GM18517 (cell line): ENCODE measurements at regions not wholly inside any gene's neighbourhood (a gene's known extent, or its start where the extent isn't known, plus 50 kb on each side); places are given as distances from the start of the nearest gene placed in this dataset.
"Not testable (repeated sequence)": the region's sequence is repeated elsewhere in the genome, so short reads cannot be mapped to it uniquely, and the experiment has no call there.

Experiments
- ATAC-seq: cut with Tn5 transposase; IDR thresholded peaks from one replicate; pipeline ENCODE4 v1.9.1; 2021; ENCODE audit warnings: mild to moderate bottlenecking, moderate library complexity; ENCODE audit not compliant: unreplicated experiment

DNA sequence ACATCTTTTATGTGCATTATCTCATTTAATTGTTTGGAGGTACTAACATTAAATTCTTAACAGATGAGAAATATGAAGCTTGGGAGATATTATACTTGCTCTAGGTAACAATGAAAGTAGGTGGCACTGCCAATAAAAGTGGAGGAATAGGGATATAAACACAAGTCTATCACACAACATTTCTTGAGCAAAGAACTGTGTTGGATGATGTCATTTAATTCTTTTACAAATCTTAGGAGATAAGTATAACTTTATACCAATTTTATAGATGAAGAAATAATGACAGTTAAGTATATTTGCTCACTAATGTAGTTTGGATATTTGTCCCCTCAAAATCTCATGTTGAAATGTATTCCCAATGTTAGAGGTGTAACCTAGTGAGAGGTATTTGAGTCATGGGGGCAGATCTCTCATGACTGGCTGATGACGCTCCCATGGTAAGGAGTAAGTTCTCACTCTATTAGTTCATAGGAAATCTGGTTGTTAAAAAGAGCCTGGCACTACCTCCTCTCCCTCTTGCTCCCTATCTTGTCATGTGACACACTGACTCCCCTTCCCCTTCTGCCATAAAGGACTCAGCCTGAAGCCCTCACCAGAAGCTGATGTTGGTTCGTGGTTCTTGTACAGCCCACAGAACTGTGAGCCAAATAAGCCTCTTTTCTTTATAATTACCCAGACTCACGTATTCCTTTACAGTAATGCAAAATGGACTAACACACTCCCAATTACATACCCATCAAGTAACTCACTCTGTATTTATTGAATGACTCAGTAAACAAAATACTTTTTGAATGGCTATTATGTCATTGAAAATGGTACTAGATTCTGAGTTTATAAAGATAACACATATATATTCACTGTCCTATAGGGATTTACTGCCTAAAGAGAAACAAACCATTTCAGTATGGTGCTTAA, 146.8 kb upstream of the KITLG start:
- no peak for ATAC-seq

DNA sequence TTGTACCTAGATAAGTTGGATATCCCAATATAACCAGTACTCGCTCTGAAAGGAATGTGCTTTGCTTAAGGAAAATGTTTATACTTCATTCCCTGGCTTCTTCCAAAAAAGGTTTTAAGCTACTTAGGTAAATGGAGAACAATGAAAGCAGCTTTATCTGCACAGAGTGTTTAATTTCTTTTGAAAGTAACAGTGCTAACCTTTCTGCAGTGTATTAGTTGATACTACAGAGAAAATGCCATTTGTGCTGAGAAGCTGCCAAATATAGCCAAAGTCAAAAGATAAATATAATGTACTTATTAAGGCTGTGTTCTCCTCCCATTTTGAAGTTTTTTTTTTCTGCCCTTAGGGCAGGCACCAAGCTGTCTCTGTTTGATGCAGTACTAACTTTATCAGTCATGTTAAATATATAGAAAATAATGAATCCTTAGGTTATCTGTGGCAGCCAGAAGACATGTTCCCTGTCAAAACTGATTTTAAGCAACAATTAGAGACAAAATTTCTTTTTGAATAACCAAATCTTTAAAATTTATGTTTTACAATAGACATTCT, 145.4 kb upstream of the KITLG start:
- ATAC-seq, result no peak

DNA sequence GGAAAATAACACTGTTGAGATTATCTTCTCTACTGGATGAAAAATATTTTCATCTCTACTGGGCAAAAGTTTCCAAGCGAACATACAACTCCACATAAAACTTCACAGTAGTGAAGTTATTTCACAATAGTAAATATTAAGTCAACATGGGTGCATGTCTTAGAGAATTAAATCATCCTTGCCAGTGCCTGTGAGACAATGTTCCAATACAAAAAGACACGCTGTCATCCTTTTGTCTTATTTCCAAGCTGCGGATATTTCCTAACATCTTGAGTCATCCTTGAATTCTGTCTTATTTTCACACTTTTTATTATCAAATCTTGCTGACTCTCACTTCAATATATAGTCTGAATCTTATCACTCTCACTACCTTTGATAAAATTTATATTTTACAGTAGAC, 142.9 kb upstream of the KITLG start:
- ATAC-seq, result no peak

DNA sequence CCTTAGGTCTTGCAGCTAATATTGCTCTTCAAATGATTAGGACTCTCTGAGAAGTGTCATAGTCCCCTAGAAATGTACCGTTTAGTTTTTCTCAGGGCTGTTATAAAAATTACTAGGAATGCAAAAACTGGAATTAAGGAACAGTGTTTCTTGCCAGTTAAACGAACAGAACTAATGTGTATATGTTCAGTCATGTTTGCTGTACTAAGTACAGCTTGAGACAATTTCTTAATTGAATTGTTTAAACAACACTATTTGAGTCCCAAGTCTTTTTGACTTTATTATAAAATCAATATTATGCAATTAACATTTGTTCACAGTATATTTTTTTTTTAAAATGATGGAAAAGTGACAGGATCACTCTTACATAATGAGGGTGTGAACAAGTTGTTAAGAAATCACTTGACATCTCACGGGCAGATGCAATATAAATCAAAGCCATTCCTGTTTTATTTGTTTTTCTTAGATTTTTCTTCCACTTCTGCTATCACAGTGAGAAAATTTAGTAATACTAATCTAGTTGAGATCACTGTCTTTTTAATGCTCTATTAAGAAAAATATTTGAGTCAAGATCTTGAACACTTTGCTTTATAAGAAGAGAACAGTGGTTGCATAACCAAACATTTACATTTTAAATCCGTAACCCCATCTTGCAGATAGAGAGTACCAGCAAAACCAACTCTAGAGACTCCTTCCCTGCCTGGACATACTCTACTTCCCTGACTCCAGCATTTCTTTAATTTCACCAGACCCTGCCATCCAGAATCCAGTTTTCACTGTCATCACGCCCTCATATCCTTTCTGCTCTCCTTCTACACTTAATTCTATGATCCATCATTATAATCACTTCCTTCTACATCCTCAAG, 140.7 kb upstream of the KITLG start:
- ATAC-seq, result no peak

DNA sequence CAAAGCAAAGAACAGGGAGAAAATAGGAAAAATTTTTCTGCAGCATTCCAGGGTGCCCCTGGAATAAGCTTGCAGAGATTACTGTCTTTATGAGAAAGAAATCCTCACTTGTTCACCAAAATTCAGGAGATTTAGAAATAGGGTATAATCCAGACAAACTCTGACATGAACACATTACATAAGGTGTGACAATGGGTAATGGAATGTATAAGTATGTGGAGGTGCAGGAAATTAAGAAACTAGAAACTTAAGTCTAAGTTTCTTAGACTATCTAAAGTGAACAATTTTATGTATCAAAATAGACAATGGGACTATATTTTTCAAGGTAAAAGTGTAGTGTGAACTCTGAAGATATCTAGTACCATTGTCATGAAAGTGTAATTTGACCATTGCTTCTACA, 140.0 kb upstream of the KITLG start:
- ATAC-seq, result no peak

DNA sequence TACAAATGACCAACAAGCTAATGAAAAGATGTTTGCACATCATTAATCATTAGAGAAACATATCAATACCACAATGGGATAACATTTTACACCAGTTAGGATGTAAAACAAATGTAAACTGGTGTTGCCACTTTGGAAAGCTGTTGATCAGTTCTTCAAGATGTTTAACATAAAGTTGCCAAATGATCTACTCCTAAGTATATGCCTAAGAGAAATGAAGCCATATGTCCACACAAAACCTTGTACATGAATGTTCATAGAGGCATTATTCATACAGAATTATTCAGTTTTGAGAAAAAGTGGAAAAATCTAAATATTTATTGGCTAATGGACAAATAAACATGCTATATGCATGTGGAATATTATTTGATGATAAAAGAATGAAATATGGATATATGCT, 136.9 kb upstream of the KITLG start:
- ATAC-seq, result no peak

DNA sequence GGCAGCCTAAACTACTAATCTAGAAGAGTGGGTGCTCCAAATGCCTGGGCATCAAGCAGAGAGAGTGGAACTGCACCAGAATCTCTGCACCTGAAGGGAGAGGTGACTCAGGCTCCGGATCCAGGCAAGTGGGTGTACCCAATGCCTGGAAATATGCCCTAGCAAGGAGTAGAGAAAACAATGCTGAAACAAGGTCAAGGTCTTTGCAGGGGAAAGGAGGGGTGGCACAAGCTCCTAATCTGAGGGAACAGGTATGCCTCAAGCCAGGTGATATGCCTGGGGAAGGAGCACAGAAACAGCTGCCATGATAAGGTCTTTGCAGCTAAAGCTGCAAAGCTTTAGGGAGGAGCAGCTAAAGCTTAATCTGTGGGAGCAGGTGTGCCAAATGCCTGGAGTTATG, 136.0 kb upstream of the KITLG start:
- ATAC-seq, result no peak

DNA sequence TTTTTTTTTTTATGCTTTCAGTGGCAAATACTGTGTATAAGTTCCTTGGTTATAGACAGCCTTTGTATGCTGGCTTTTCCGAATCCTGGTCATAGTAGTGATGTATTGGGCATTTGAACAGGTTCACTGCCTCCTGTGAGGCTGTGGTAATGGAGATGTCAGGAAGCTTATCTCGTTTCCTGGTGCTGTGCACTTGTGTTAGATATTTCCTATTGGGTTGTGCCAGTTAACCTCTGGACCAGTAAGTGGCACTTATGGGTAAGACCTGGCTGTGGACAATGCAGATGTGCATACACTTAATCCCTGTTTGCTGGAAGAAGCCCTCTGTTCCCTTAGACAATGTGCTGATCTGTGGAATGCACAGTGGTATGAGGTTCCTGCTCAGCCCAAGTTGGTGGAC, 135.4 kb upstream of the KITLG start:
- ATAC-seq, result no peak

DNA sequence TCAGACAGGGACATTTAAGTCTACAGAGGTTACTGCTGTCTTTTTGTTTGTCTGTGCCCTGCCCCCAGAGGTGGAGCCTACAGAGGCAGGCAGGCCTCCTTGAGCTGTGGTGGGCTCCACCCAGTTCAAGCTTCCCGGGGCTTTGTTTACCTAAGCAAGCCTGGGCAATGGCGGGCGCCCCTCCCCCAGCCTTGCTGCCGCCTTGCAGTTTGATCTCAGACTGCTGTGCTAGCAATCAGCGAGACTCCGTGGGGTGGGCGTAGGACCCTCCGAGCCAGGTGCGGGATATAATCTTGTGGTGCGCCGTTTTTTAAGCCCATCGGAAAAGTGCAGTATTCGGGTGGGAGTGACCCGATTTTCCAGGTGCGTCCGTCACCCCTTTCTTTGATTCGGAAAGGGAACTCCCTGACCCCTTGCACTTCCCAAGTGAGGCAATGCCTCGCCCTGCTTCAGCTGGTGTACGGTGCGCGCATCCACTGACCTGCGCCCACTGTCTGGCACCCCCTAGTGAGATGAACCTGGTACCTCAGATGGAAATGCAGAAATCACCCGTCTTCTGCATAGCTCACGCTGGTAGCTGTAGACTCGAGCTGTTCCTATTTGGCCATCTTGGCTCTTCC, 134.1 kb upstream of the KITLG start:
- not testable (repeated sequence) for ATAC-seq

DNA sequence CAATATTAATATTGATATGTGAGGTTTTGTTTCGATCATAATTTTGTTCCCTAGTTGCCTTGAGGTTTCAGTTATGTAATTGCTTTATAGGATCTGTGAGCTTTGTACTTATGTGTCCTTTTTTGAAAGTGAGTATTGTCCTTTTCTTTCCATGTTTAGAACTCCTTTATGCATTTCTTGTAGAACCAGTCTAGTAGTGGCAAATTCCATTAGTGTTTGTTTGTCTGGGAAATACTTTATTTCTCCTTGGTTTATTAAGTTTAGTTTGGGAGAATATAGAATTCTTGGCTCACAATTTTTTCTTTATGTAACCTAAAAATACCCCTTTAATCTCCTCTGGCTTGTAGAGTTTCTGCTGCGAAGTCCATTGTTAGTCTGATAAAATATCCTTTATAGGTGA, 127.5 kb upstream of the KITLG start:
- no peak for ATAC-seq

DNA sequence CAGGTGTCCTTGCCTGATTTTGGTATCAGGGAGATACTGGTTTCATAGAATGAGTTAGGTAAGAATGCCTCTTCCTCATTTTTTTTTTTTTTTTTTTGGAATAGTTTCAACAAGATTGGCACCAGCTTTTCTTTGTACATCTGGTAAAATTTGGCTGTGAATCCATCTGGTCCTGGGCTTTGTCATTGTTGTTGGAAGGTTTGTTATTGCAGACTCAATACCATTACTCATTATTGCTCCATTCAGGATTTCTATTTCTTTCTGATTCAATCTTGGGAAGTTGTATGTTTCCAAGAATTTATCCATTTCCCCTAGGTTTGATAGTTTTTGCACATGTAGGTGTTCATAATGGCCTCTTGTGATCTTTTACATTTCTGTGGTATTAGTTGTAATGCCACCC, 126.0 kb upstream of the KITLG start:
- ATAC-seq, result no peak

DNA sequence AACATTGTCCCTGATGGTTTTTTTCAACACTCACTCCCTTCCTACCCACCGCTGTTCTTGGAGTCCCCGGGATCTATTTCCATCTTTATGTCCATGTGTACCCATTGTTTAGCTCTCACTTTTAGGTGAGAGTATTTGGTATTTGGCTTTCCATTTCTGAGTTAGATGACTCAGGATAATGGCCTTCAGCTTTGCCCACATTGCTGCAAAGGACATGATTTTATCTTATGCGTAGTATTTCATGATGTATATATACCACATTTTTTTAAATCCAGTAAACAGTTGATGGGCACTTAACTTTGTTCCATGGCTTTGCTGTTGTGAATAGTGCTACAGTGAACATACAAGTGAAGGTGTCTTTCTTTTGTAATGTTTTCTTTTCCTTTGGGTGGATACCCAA, 123.5 kb upstream of the KITLG start:
- ATAC-seq, result no peak

DNA sequence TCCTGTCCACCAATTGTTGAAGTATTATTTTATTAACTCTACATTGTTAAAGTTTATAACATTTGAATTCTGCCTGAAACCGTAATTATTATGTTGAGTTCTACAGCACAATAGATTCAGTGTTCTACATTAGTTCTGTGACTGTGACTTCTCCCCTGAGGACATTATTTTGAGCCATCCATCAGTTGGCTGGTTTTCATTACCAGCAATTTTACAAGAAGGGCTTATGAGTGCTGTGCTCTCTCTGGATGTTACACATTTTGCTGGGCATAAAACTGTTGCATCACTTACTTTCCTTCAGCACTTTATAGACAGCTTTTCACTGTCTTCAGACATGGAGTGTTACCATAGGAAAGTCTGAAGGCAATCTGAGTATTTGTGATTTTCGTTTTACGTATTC, 118.2 kb upstream of the KITLG start:
- no peak for ATAC-seq

DNA sequence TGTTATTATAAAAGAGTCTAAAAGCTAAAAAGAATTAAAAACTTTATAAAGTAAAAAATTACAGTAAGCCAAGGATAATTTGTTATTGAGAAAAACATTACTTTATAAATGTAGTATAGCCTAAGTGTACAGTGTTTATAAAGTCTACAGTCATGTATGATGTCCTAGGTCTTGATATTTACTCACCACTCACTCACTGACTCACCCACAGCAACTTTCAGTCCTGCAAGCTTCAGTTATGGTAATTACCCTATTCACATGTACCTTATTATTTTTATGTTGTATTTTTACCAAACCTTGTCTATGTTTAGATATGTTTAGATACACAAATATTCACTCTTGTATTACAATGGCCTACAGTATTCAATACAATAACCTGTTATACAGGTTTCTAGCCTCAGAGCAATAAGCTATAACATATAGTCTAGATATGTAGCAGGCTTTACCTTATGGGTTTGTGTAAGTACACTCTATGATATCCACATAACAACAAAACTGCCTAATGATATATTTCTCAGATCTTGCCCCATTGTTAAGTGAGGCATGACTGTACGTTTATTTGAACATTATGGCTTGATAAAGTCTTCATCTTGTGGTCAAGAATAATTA, 113.7 kb upstream of the KITLG start:
- no peak for ATAC-seq

DNA sequence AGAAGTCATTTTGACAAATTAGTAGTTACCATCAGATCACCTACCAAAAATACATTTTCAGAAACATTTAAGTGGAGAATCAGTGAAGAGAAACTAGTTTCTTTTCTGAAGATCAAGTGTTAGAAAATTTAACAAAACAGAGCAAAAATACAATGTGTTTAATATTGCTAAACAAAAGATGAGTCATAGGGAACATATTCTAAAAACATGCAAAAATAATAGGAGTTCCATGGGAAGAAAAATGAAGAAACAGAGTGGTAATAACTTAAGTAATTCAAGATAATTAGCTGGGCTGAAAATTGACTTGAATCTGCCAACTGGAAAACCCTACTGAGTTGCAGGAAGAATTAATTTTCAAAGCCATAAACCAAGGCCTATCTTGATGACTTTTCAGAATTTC, 111.5 kb upstream of the KITLG start:
- ATAC-seq, result no peak

DNA sequence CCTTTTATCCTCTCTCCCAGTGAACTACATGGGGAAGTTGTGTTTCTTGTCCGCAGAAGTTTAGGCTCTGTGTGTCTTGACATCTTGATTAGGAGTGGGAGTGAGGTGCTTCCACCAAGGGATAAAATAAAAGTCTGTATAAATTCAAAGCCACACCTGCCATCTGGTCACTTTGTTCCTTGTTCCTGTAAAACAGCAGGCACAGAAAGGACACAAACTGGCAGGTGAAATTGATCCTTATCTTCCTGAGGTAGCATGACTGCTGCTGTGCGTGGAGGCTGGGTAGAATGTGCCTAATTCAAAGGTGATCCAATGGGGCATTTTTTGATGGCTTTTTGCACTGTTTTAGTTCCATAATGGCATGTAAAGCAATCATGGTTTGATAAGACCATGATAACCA, 104.3 kb upstream of the KITLG start:
- ATAC-seq, result no peak

DNA sequence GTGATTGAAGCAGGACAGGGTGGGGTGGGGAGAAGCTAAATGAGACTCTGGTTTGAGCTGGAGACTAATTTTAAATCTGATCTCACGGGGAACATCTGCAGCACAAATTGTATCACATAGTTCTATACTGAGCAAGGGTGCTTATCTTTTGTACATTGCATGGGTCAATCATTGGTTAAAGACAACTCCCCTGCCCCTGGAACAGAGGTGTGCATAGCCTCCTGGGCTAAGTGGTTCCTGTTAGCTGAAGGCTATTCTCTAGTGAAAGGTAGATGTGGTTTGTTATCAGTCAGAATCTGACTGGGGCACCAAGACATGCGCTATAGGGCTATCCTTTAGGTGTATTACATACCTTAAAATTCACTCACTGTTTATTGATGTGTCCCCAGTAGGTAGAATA, 103.9 kb upstream of the KITLG start:
- ATAC-seq, result no peak

DNA sequence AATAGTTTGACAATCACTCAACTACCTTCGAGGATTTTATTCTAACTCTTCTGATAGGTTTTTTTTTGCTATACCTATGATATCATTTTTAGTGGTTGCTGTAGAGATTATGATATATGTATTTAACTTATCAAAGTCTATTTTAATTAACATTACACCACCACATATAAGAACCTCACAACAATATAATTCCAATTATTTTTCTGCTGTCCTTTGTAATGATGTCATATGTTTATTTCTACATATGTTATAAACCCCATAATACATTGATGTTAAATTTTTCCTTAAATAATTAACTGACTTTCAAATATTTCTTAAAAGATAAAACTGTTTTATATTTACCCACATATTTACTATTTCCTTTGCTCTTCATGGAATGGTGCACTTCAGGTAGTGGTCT, 103.4 kb upstream of the KITLG start:
- ATAC-seq, result no peak

DNA sequence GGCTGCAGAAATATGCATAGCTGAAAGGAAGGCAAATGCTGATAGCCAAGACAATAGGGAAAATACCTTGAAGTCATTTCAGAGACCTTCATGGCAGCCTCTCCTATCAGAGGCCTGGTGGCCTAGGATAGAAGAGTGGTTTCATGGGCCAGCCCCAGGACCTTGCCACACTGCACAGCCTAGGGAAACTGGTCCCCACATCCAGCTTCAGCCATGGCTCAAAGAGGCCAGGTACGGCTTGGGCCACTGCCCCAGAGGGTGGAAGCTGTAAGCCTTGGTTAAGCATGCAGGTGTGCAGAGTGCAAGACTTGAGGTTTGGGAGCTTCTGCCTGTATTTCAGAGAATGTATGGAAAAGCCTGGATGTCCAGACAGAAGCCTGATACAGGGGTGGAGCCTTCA, 101.0 kb upstream of the KITLG start:
- no peak for ATAC-seq

DNA sequence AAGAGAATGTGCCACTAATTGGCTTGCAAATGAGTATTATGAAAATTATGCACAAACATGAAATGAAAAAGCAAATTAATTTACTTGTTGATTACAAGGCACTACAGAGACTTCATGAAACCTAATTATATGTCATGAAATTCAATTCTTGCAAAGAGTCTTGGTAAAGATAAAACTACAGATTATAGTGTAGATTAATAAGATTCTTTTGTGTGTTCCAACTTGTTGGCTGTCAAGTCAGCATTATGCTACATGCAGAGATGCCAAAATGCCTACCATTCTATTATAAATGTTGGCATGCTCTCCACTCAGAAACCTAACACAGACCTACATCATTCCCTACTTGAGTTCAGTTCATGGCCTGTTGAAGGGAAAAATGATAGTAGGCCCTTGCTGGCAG, 97.2 kb upstream of the KITLG start:
- ATAC-seq, result no peak

DNA sequence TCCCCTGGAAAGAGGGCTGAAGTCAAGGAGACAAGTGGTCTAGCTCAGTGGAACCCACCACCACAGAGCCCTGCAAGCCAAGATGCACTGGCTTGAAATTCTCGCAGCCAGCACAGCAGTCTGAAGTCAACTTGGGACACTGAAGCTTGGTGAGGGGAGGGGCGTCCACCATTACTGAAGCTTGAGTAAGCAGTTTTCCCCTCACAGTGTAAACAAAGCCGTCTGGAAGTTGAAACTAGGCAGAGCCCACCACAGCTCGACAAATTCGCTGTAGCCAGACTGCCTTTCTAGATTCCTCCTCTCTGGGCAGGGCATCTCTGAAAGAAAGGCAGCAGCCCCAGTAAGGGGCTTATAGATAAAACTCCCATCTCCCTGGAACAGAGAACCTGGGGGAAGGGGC, 87.3 kb upstream of the KITLG start:
- ATAC-seq, result not testable (repeated sequence)
